Mucosa of descending colon (tissue), 3 donors: ENCODE measurements at regions not wholly inside any gene's neighbourhood (a gene's known extent, or its start where the extent isn't known, plus 50 kb on each side); places are given as distances from the start of the nearest gene placed in this dataset.

Experiments
- ATAC-seq: fragments of 200-7000 bp; cut with Tn5 transposase; one replicate; pipeline ENCODE4 v1.9.1; 2020; ENCODE audit warnings: mild to moderate bottlenecking, moderate library complexity
- DNase-seq, 3 donors: peaks; one replicate each; pipeline ENCODE4 v3.0.0-alpha.2; 2020
- H3K36me3 ChIP-seq: fragments of 200-600 bp; one replicate; pipeline ENCODE4 v1.8.0; 2021; ENCODE audit warnings: low read depth, mild to moderate bottlenecking
- H3K4me1 ChIP-seq: fragments of 200-600 bp; one replicate; pipeline ENCODE4 v1.8.0; 2021; ENCODE audit warnings: low read depth, mild to moderate bottlenecking
- H3K4me3 ChIP-seq: fragments of 200-600 bp; one replicate; pipeline ENCODE4 v1.8.0; 2021; ENCODE audit warnings: mild to moderate bottlenecking
- H3K9me3 ChIP-seq: fragments of 200-600 bp; one replicate; pipeline ENCODE4 v1.8.0; 2021; ENCODE audit warnings: mild to moderate bottlenecking
- intact Hi-C, 2 donors: fragments of 100-400 bp; cut with DNase I in 1 of 2; cut with micrococcal nuclease in 1 of 2; formaldehyde crosslinking; loops; one replicate each; pipeline versions ENCODE4 v1.11.0 to v1.11.1; 2022; cut with DNase I, micrococcal nuclease
- TF ChIP-seq, protein P1 (sequence below): fragments of 200-600 bp; IDR thresholded peaks from one replicate; pipeline ENCODE4 v1.8.0; 2022; ENCODE audit warnings: antibody characterized with exemption, mild to moderate bottlenecking
- donor health status: DM: no; HTN: no; CAD: no; lungs with moderate emphysema.
- donor health status: DM: no; HTN: no; CAD: no.
- donor health status: DM: no; HTN: yes; CAD: no.

DNA sequence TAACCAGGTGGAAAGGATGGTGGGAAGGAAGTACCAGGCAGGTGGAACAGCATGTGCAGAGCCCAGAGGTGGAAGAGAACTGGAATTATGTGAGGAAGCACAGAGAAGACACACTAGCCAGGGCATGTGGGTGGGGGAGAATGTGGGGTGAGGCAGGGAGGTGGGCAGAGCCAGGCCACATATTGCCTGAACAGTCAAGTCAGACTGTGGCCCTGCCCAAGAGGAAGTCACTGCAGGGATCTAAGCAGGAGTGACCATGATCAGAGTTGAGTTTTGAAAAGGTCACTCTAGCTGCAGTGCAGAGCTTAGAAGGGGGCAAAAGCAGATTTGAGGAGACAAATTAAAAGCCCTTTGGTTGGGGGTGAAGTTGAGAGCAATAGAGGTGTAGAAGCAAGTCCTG lies 114.0 kb upstream of the SLC38A2 start:
- intact Hi-C loops, result no loop called here
- Histone ChIP-seq H3K4me3 (no peak overlapping the region), H3K36me3 (no peaks in the 10 kb centered on the region), H3K4me1 (no peaks in the 10 kb centered on the region), H3K9me3 (no peaks in the 10 kb centered on the region)
- DNase-seq (no peak), ATAC-seq (peak; percentile 19)
- TF ChIP-seq, protein P1, sequence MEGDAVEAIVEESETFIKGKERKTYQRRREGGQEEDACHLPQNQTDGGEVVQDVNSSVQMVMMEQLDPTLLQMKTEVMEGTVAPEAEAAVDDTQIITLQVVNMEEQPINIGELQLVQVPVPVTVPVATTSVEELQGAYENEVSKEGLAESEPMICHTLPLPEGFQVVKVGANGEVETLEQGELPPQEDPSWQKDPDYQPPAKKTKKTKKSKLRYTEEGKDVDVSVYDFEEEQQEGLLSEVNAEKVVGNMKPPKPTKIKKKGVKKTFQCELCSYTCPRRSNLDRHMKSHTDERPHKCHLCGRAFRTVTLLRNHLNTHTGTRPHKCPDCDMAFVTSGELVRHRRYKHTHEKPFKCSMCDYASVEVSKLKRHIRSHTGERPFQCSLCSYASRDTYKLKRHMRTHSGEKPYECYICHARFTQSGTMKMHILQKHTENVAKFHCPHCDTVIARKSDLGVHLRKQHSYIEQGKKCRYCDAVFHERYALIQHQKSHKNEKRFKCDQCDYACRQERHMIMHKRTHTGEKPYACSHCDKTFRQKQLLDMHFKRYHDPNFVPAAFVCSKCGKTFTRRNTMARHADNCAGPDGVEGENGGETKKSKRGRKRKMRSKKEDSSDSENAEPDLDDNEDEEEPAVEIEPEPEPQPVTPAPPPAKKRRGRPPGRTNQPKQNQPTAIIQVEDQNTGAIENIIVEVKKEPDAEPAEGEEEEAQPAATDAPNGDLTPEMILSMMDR, result no peak

DNA sequence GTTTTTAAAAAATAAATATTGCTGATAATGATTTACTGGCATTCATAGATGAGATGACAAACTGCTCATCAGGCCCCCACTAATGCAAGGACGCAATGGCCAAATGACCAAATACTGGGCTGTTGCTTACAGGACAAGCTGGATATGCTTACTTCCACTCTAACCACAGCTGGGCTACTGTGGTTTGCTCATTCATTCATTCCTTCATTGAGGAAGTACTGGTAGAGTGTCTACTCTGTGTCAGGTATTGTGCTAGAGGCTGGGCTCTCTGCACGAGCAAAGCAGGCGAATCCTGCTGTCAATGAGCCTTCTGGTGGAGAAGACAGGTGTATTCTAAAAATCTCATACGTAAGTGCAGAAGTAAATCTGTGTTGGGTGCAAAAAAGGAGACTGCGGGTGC lies 113.3 kb upstream of the SLC38A2 start:
- TF ChIP-seq, protein P1, result no peak
- H3K9me3 ChIP-seq, result no peaks in the 10 kb centered on the region
- no peak overlapping the region for H3K4me3 ChIP-seq
- intact Hi-C loops, result no loop called here
- no peaks in the 10 kb centered on the region for H3K4me1 ChIP-seq
- ATAC-seq, result no peak
- DNase-seq, result no peak
- no peaks in the 10 kb centered on the region for H3K36me3 ChIP-seq

DNA sequence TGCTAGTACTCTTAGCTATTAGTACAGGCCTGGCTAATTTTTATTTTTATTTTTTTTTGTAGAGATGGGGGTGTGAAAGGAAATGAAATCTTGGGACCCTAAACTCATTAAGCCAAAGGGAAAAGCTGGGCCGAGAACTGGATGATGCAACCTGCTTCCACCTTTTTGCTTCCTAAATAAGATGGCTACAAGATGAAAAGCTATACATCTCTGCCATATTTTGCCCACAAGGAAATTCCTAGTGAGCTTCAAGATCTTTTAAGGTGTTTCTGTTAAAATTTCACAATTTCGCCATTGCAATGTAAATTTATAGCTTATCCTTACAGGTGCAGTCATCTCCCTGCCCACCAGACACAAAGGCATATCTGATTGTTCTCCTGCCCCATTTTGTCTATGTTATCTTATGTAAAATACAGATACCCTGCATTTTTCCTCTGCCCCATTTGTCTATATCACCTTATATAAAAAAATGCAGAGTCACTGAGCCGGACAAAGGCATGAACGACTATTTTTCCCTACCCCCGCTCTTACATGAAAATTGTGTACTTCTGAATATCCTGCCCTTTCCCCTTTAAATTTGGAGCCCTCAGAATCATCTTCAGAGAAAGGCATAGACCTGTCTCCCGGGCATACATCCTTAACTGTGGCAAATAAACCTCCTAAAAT lies 112.0 kb upstream of the SLC38A2 start:
- TF ChIP-seq, protein P1, result no peak
- DNase-seq, result no peak
- Histone ChIP-seq H3K4me3 (no peak overlapping the region), H3K9me3 (no peaks in the 10 kb centered on the region), H3K36me3 (no peaks in the 10 kb centered on the region), H3K4me1 (no peaks in the 10 kb centered on the region)
- ATAC-seq, result no peak
- intact Hi-C loops, result no loop called here

DNA sequence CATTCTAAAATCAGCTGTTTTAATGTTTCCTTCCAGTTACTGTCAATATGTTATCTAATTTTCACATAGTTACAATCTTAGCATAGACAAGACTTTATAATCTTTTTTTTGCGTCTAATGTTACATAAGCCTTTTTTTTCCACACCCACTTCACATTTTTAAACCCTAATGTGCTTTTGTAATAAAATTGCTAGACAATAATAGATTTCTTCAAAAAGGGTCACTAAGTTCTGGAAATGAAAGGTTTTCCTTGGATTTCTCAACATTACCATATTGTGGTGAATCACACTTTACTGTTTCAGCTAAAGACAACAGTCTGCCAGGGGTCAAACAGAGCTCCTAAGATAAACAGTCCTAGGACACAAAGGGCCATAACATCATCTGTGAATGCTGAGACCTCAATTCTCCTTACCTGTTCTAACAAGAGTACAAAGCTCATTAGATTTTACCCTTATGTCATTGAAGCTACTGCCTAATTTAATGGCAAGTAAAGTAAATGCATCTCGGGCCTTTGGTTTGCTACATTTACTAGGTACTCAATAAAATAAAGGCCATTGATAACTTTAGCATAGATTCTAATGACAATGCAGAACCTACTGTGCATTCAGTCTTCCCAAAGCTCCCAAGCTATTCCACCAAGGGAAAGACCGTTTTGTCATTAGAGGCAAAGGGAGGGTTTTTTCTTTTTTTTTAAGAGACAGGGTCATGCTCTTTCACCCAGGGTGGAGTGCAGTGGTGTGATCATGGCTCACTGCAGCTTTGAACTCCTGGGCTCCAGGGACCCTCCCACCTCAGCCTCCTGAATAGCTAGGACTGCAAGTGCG lies 111.2 kb upstream of the SLC38A2 start:
- intact Hi-C loops, result no loop called here
- no peak overlapping the region for H3K4me3 ChIP-seq
- DNase-seq (no peak), ATAC-seq (peak; percentile 27)
- no peaks in the 10 kb centered on the region for H3K4me1 ChIP-seq
- no peaks in the 10 kb centered on the region for H3K9me3 ChIP-seq
- no peaks in the 10 kb centered on the region for H3K36me3 ChIP-seq
- TF ChIP-seq, protein P1, result no peak

DNA sequence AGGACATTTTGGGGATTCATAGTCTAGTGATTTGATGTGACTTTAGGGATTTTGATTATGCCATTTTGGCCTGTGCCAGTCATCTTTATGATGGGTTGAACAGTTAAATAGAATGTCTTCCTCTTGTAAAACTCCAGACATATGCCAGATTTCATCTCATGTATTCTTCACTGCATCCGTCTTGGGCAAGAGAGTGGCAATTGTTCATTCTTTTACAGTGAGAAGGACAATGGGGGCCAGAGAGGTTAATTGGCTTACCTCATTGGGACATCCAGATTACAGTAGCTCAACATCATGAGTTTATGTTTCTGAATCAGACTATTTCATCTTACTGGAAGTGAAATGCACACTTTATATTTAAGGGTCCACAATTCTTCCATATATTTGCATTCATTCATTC lies 108.2 kb upstream of the SLC38A2 start:
- no peaks in the 10 kb centered on the region for H3K9me3 ChIP-seq
- DNase-seq (no peak), ATAC-seq (no peak)
- no peaks in the 10 kb centered on the region for H3K36me3 ChIP-seq
- H3K4me3 ChIP-seq, result no peak overlapping the region
- TF ChIP-seq, protein P1, result no peak
- intact Hi-C loops, result no loop called here
- H3K4me1 ChIP-seq, result no peaks in the 10 kb centered on the region
